Subcutaneous abdominal adipose tissue (tissue), 5 donors: ENCODE measurements at regions not wholly inside any gene's neighbourhood (a gene's known extent, or its start where the extent isn't known, plus 50 kb on each side); places are given as distances from the start of the nearest gene placed in this dataset.

ENCODE experiments used
- H3K27ac ChIP-seq: one replicate; pipeline ENCODE4 v1.7.0; 2013; ENCODE audit warnings: low read depth, mild to moderate bottlenecking, inconsistent platforms, low read length, moderate library complexity
- H3K27me3 ChIP-seq, 5 donors: one replicate each; pipeline ENCODE4 v1.7.0; 2013; ENCODE audit warnings: low read length in 5 of 5, inconsistent platforms in 1 of 5; ENCODE audit not compliant: control insufficient read depth in 5 of 5, insufficient read depth in 4 of 5
- H3K36me3 ChIP-seq, 5 donors: one replicate each; pipeline ENCODE4 v1.7.0; 2013; ENCODE audit warnings: low read length in 5 of 5; ENCODE audit not compliant: control insufficient read depth in 5 of 5, insufficient read depth in 5 of 5
- H3K4me1 ChIP-seq, 5 donors: one replicate each; pipeline ENCODE4 v1.7.0; 2013; ENCODE audit warnings: low read length in 5 of 5, mild to moderate bottlenecking in 3 of 5, moderate library complexity in 1 of 5; ENCODE audit not compliant: control insufficient read depth in 5 of 5, insufficient read depth in 5 of 5
- H3K4me3 ChIP-seq, 5 donors: one replicate each; pipeline ENCODE4 v1.7.0; 2013; ENCODE audit warnings: low read length in 5 of 5, low read depth in 1 of 5
- H3K9ac ChIP-seq, 5 donors: one replicate each; pipeline ENCODE4 v1.7.0; 2013; ENCODE audit warnings: low read length in 5 of 5, mild to moderate bottlenecking in 4 of 5, moderate library complexity in 3 of 5
- H3K9me3 ChIP-seq, 5 donors: one replicate each; pipeline ENCODE4 v1.7.0; 2013; ENCODE audit warnings: low read length in 5 of 5; ENCODE audit not compliant: control insufficient read depth in 5 of 5
- donor health status: healthy.
- donor health status: healthy.
- donor health status: healthy.
- donor health status: healthy.
- donor health status: healthy.

- Histone ChIP-seq H3K9me3 (no peaks in the 10 kb centered on the region), H3K36me3 (no peaks in the 10 kb centered on the region), H3K4me1 (no peaks in the 10 kb centered on the region), H3K27me3 (no peaks in the 10 kb centered on the region), H3K9ac (no peak overlapping the region), H3K4me3 (no peak overlapping the region), H3K27ac (no peak overlapping the region)
Measured at GRCh38 chr1:189349607-189350006, 1128.1 kb downstream of the BRINP3 start.

- Histone ChIP-seq H3K4me3 (no peak overlapping the region), H3K36me3 (no peaks in the 10 kb centered on the region), H3K27me3 (no peaks in the 10 kb centered on the region), H3K27ac (no peak overlapping the region), H3K4me1 (no peaks in the 10 kb centered on the region), H3K9me3 (no peaks in the 10 kb centered on the region), H3K9ac (no peak overlapping the region)
Measured at GRCh38 chr1:189350983-189351616, 1126.6 kb downstream of the BRINP3 start.

GRCh38 chr1:189351960-189352359 is 1125.7 kb downstream of the BRINP3 start:
- H3K9ac ChIP-seq: no peak overlapping the region
- H3K4me3 ChIP-seq: no peak overlapping the region
- H3K9me3 ChIP-seq: no peaks in the 10 kb centered on the region

GRCh38 chr1:189356206-189356605 is 1121.5 kb downstream of the BRINP3 start:
- no peak overlapping the region for H3K4me3 ChIP-seq
- no peaks in the 10 kb centered on the region for H3K4me1 ChIP-seq
- no peaks in the 10 kb centered on the region for H3K36me3 ChIP-seq
- no peaks in the 10 kb centered on the region for H3K9me3 ChIP-seq
- no peaks in the 10 kb centered on the region for H3K27me3 ChIP-seq
- H3K9ac ChIP-seq: no peak overlapping the region
- no peak overlapping the region for H3K27ac ChIP-seq

More at GRCh38 chr1:189351960-189352359, 1125.7 kb downstream of the BRINP3 start:
- H3K4me1 ChIP-seq: no peaks in the 10 kb centered on the region
- H3K36me3 ChIP-seq: no peaks in the 10 kb centered on the region
- H3K27me3 ChIP-seq: no peaks in the 10 kb centered on the region
- H3K27ac ChIP-seq: no peak overlapping the region

GRCh38 chr1:189357317-189357716 is 1120.3 kb downstream of the BRINP3 start:
- no peak overlapping the region for H3K27ac ChIP-seq
- H3K9me3 ChIP-seq: no peaks in the 10 kb centered on the region
- H3K9ac ChIP-seq: no peak overlapping the region
- no peaks in the 10 kb centered on the region for H3K27me3 ChIP-seq
- H3K36me3 ChIP-seq: no peaks in the 10 kb centered on the region
- no peaks in the 10 kb centered on the region for H3K4me1 ChIP-seq
- no peak overlapping the region for H3K4me3 ChIP-seq

- Histone ChIP-seq H3K4me3 (no peak overlapping the region), H3K27ac (no peak overlapping the region), H3K4me1 (no peaks in the 10 kb centered on the region), H3K9me3 (no peaks in the 10 kb centered on the region), H3K36me3 (no peaks in the 10 kb centered on the region), H3K27me3 (no peaks in the 10 kb centered on the region), H3K9ac (no peak overlapping the region)
Measured at GRCh38 chr1:189369612-189370011, 1108.1 kb downstream of the BRINP3 start.

- Histone ChIP-seq H3K36me3 (no peaks in the 10 kb centered on the region), H3K27ac (no peak overlapping the region), H3K27me3 (no peaks in the 10 kb centered on the region), H3K9me3 (peaks cover 0 to 5% (median 0%) of the 10 kb centered on the region in 5 donors), H3K4me1 (no peaks in the 10 kb centered on the region), H3K9ac (no peak overlapping the region), H3K4me3 (no peak overlapping the region)
Measured at GRCh38 chr1:189374816-189375215, 1102.8 kb downstream of the BRINP3 start.

GRCh38 chr1:189405419-189405818 is 1072.2 kb downstream of the BRINP3 start:
- Histone ChIP-seq H3K9ac (no peak overlapping the region), H3K4me1 (no peaks in the 10 kb centered on the region)

GRCh38 chr1:189409774-189410173 is 1067.9 kb downstream of the BRINP3 start:
- H3K4me1 ChIP-seq: no peaks in the 10 kb centered on the region
- no peaks in the 10 kb centered on the region for H3K36me3 ChIP-seq
- H3K9ac ChIP-seq: no peak overlapping the region
- no peaks in the 10 kb centered on the region for H3K27me3 ChIP-seq
- H3K9me3 ChIP-seq: peaks cover 0 to 2% (median 0%) of the 10 kb centered on the region in 5 donors
- H3K4me3 ChIP-seq: no peak overlapping the region
- H3K27ac ChIP-seq: no peak overlapping the region

More at GRCh38 chr1:189405419-189405818, 1072.2 kb downstream of the BRINP3 start:
- Histone ChIP-seq H3K36me3 (no peaks in the 10 kb centered on the region), H3K27ac (no peak overlapping the region), H3K9me3 (peaks cover 0 to 2% (median 0%) of the 10 kb centered on the region in 5 donors), H3K27me3 (no peaks in the 10 kb centered on the region), H3K4me3 (no peak overlapping the region)

- H3K36me3 ChIP-seq: no peaks in the 10 kb centered on the region
- H3K9me3 ChIP-seq: no peaks in the 10 kb centered on the region
- no peaks in the 10 kb centered on the region for H3K27me3 ChIP-seq
- no peak overlapping the region for H3K9ac ChIP-seq
- no peak overlapping the region for H3K4me3 ChIP-seq
- no peaks in the 10 kb centered on the region for H3K4me1 ChIP-seq
- H3K27ac ChIP-seq: no peak overlapping the region
Measured at GRCh38 chr1:189424746-189425331, 1052.8 kb downstream of the BRINP3 start.
